Activated CD4-positive, alpha-beta T cell treated with anti-CD3 and anti-CD28 coated beads for 4 hours (primary cell): ENCODE measurements at regions not wholly inside any gene's neighbourhood (a gene's known extent, or its start where the extent isn't known, plus 50 kb on each side); places are given as distances from the start of the nearest gene placed in this dataset.
"Not testable (repeated sequence)": the region's sequence is repeated elsewhere in the genome, so short reads cannot be mapped to it uniquely, and the experiment has no call there.

Experiments used
- DNase-seq, 2 donors: peaks; one replicate each; pipeline ENCODE4 v3.0.0-alpha.2; 2020

DNA sequence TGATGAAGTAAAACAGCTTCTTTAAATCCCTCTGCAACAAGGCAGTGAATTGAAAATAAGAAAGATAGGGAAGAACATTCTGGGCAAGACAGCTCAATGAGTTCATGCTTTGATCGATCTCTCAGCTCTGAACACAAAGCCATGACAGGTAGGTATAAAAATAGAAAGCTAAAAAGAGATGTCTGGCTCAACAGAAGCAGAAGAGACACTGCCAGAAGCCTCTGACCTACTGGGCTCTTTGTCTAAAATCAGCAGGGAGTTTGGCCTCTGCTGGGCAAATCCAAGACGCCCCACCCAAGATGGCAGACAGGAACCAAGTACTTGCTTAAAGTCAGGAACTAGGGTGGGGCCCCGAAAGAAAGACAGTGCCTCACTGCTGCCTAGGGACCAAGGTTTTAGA, 2684.1 kb upstream of the TPTE start:
- DNase-seq: not testable (repeated sequence)

DNA sequence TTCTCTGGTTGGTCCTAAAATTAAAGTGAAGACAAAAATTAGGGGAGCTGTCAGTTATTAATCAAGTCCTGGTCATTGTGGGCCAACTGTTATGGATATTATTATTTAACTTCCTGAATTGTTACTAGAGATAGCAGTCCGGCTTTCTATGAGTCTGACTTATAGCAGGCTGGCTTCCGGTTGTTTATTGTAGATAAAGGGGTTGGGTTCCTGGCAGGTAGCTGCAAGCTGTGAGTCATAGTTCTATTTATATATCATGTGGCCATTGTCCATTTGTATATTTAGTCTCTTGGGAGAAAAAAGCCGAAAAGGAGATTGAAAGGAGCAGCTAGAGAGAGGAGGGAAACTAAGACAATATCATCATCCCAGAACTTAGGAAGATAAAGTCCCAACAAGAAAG, 2668.0 kb upstream of the TPTE start:
- DNase-seq: not testable (repeated sequence)

DNA sequence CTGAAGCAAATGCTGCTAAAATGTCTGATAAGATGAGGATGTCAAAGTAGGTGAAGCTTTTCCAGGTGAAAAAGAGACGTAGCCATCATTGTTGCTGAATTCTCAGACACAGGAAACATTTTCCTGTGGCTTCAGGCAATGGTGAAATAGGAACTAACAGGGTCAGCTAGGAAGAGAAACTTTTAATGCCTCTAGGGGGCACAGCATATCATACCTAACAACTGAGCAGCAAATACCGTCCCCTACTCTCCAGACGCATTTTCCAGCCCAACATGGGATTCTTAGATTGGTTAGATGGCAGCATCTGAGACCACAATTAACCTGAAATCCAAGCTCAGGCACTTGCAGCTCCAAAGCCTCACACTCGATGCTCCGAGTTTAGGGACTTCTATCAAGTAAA, 2667.5 kb upstream of the TPTE start:
- DNase-seq: not testable (repeated sequence)
